ENCODE measurements at regions not wholly inside any gene's neighbourhood (a gene's known extent, or its start where the extent isn't known, plus 50 kb on each side); places are given as distances from the start of the nearest gene placed in this dataset.

GRCh38 chr2:123091471-123091870, 933.6 kb upstream of the CNTNAP5 start:
- Mint-ChIP-seq H3K9me3 (peaks cover 10% of the 10 kb centered on the region), H3K27me3 (ENCODE audit: insufficient read depth) (no peaks in the 10 kb centered on the region), H3K27ac (no peak overlapping the region), H3K4me3 (no peak overlapping the region), H3K4me1 (ENCODE audit: low read depth) (no peaks in the 10 kb centered on the region), H3K36me3 (ENCODE audit: low read depth) (no peaks in the 10 kb centered on the region)
- intact Hi-C loops (cut with micrococcal nuclease): no loop called here
- DNase-seq (ENCODE audit: low spot score): no peak

- Mint-ChIP-seq H3K4me1 (ENCODE audit: low read depth) (no peaks in the 10 kb centered on the region), H3K27ac (no peak overlapping the region), H3K27me3 (ENCODE audit: insufficient read depth) (no peaks in the 10 kb centered on the region), H3K36me3 (ENCODE audit: low read depth) (no peaks in the 10 kb centered on the region), H3K4me3 (no peak overlapping the region), H3K9me3 (peaks cover 10% of the 10 kb centered on the region)
- intact Hi-C loops (cut with micrococcal nuclease): no loop called here
- DNase-seq (ENCODE audit: low spot score): no peak
Measured at GRCh38 chr2:123093199-123093598, 931.9 kb upstream of the CNTNAP5 start.

- Mint-ChIP-seq H3K4me1 (ENCODE audit: low read depth) (no peaks in the 10 kb centered on the region), H3K27me3 (ENCODE audit: insufficient read depth) (no peaks in the 10 kb centered on the region), H3K9me3 (peaks cover 9% of the 10 kb centered on the region), H3K4me3 (no peak overlapping the region), H3K36me3 (ENCODE audit: low read depth) (no peaks in the 10 kb centered on the region), H3K27ac (no peak overlapping the region)
- intact Hi-C loops (cut with micrococcal nuclease): no loop called here
- DNase-seq (ENCODE audit: low spot score): no peak
Measured at GRCh38 chr2:123095219-123095835, 929.8 kb upstream of the CNTNAP5 start.

GRCh38 chr2:123098619-123099018, 926.5 kb upstream of the CNTNAP5 start:
- peaks cover 9% of the 10 kb centered on the region for H3K9me3 Mint-ChIP-seq
- no peaks in the 10 kb centered on the region for H3K36me3 Mint-ChIP-seq (ENCODE audit: low read depth)
- H3K4me3 Mint-ChIP-seq: no peak overlapping the region
- H3K4me1 Mint-ChIP-seq (ENCODE audit: low read depth): no peaks in the 10 kb centered on the region
- no peaks in the 10 kb centered on the region for H3K27me3 Mint-ChIP-seq (ENCODE audit: insufficient read depth)
- intact Hi-C loops (cut with micrococcal nuclease): no loop called here
- no peak for DNase-seq (ENCODE audit: low spot score)
- no peak overlapping the region for H3K27ac Mint-ChIP-seq

- Mint-ChIP-seq H3K36me3 (ENCODE audit: low read depth) (no peaks in the 10 kb centered on the region), H3K27me3 (ENCODE audit: insufficient read depth) (no peaks in the 10 kb centered on the region), H3K9me3 (peaks cover 6% of the 10 kb centered on the region), H3K4me3 (no peak overlapping the region), H3K27ac (no peak overlapping the region), H3K4me1 (ENCODE audit: low read depth) (no peaks in the 10 kb centered on the region)
- intact Hi-C loops (cut with micrococcal nuclease): no loop called here
- no peak for DNase-seq (ENCODE audit: low spot score)
Measured at GRCh38 chr2:123101434-123101833, 923.7 kb upstream of the CNTNAP5 start.

GRCh38 chr2:123103902-123104301, 921.2 kb upstream of the CNTNAP5 start:
- Mint-ChIP-seq H3K27ac (no peak overlapping the region), H3K36me3 (ENCODE audit: low read depth) (no peaks in the 10 kb centered on the region), H3K27me3 (ENCODE audit: insufficient read depth) (no peaks in the 10 kb centered on the region), H3K4me1 (ENCODE audit: low read depth) (no peaks in the 10 kb centered on the region), H3K9me3 (peaks cover 15% of the 10 kb centered on the region), H3K4me3 (no peak overlapping the region)
- intact Hi-C loops (cut with micrococcal nuclease): no loop called here
- DNase-seq (ENCODE audit: low spot score): no peak

- no peak for DNase-seq (ENCODE audit: low spot score)
- peaks cover 37% of the 10 kb centered on the region for H3K9me3 Mint-ChIP-seq
- intact Hi-C loops (cut with micrococcal nuclease): no loop called here
Measured at GRCh38 chr2:123116595-123116994, 908.5 kb upstream of the CNTNAP5 start.

GRCh38 chr2:123127236-123127635, 897.9 kb upstream of the CNTNAP5 start:
- no peaks in the 10 kb centered on the region for H3K27me3 Mint-ChIP-seq (ENCODE audit: insufficient read depth)
- no peaks in the 10 kb centered on the region for H3K36me3 Mint-ChIP-seq (ENCODE audit: low read depth)
- intact Hi-C loops (cut with micrococcal nuclease): no loop called here

More at GRCh38 chr2:123116595-123116994, 908.5 kb upstream of the CNTNAP5 start:
- no peaks in the 10 kb centered on the region for H3K36me3 Mint-ChIP-seq (ENCODE audit: low read depth)
- no peak overlapping the region for H3K27ac Mint-ChIP-seq
- H3K4me1 Mint-ChIP-seq (ENCODE audit: low read depth): no peaks in the 10 kb centered on the region
- H3K4me3 Mint-ChIP-seq: no peak overlapping the region
- no peaks in the 10 kb centered on the region for H3K27me3 Mint-ChIP-seq (ENCODE audit: insufficient read depth)

GRCh38 chr2:123128951-123129350, 896.1 kb upstream of the CNTNAP5 start:
- no peaks in the 10 kb centered on the region for H3K27me3 Mint-ChIP-seq (ENCODE audit: insufficient read depth)
- H3K9me3 Mint-ChIP-seq: peaks cover 22% of the 10 kb centered on the region
- H3K27ac Mint-ChIP-seq: no peak overlapping the region
- H3K36me3 Mint-ChIP-seq (ENCODE audit: low read depth): no peaks in the 10 kb centered on the region
- DNase-seq (ENCODE audit: low spot score): no peak
- intact Hi-C loops (cut with micrococcal nuclease): no loop called here
- no peaks in the 10 kb centered on the region for H3K4me1 Mint-ChIP-seq (ENCODE audit: low read depth)
- H3K4me3 Mint-ChIP-seq: no peak overlapping the region

More at GRCh38 chr2:123127236-123127635, 897.9 kb upstream of the CNTNAP5 start:
- DNase-seq (ENCODE audit: low spot score): no peak
- peaks cover 15% of the 10 kb centered on the region for H3K9me3 Mint-ChIP-seq
- no peak overlapping the region for H3K27ac Mint-ChIP-seq
- no peak overlapping the region for H3K4me3 Mint-ChIP-seq
- H3K4me1 Mint-ChIP-seq (ENCODE audit: low read depth): no peaks in the 10 kb centered on the region

- DNase-seq (ENCODE audit: low spot score): no peak
- H3K4me1 Mint-ChIP-seq (ENCODE audit: low read depth): no peaks in the 10 kb centered on the region
- no peak overlapping the region for H3K27ac Mint-ChIP-seq
- peaks cover 18% of the 10 kb centered on the region for H3K9me3 Mint-ChIP-seq
- H3K27me3 Mint-ChIP-seq (ENCODE audit: insufficient read depth): no peaks in the 10 kb centered on the region
- intact Hi-C loops (cut with micrococcal nuclease): no loop called here
- no peak overlapping the region for H3K4me3 Mint-ChIP-seq
- no peaks in the 10 kb centered on the region for H3K36me3 Mint-ChIP-seq (ENCODE audit: low read depth)
Measured at GRCh38 chr2:123136419-123136818, 888.7 kb upstream of the CNTNAP5 start.

- intact Hi-C loops (cut with micrococcal nuclease): no loop called here
- H3K36me3 Mint-ChIP-seq (ENCODE audit: low read depth): no peaks in the 10 kb centered on the region
- H3K4me1 Mint-ChIP-seq (ENCODE audit: low read depth): no peaks in the 10 kb centered on the region
- no peaks in the 10 kb centered on the region for H3K27me3 Mint-ChIP-seq (ENCODE audit: insufficient read depth)
- H3K9me3 Mint-ChIP-seq: peaks cover 12% of the 10 kb centered on the region
- no peak overlapping the region for H3K27ac Mint-ChIP-seq
- DNase-seq (ENCODE audit: low spot score): no peak
- H3K4me3 Mint-ChIP-seq: no peak overlapping the region
Measured at GRCh38 chr2:123144082-123144481, 881.0 kb upstream of the CNTNAP5 start.

GRCh38 chr2:123153041-123153440, 872.0 kb upstream of the CNTNAP5 start:
- no peaks in the 10 kb centered on the region for H3K9me3 Mint-ChIP-seq
- intact Hi-C loops (cut with micrococcal nuclease): no loop called here
- H3K27ac Mint-ChIP-seq: no peak overlapping the region
- no peaks in the 10 kb centered on the region for H3K27me3 Mint-ChIP-seq (ENCODE audit: insufficient read depth)
- no peaks in the 10 kb centered on the region for H3K4me1 Mint-ChIP-seq (ENCODE audit: low read depth)
- H3K36me3 Mint-ChIP-seq (ENCODE audit: low read depth): no peaks in the 10 kb centered on the region
- no peak for DNase-seq (ENCODE audit: low spot score)
- no peak overlapping the region for H3K4me3 Mint-ChIP-seq

GRCh38 chr2:123154195-123154594, 870.9 kb upstream of the CNTNAP5 start:
- Mint-ChIP-seq H3K9me3 (no peaks in the 10 kb centered on the region), H3K27ac (no peak overlapping the region), H3K36me3 (ENCODE audit: low read depth) (no peaks in the 10 kb centered on the region), H3K4me3 (no peak overlapping the region), H3K4me1 (ENCODE audit: low read depth) (no peaks in the 10 kb centered on the region), H3K27me3 (ENCODE audit: insufficient read depth) (no peaks in the 10 kb centered on the region)
- no peak for DNase-seq (ENCODE audit: low spot score)
- intact Hi-C loops (cut with micrococcal nuclease): no loop called here

GRCh38 chr2:123157016-123157415, 868.1 kb upstream of the CNTNAP5 start:
- intact Hi-C loops (cut with micrococcal nuclease): no loop called here
- no peaks in the 10 kb centered on the region for H3K4me1 Mint-ChIP-seq (ENCODE audit: low read depth)
- H3K27ac Mint-ChIP-seq: no peak overlapping the region
- no peak for DNase-seq (ENCODE audit: low spot score)
- no peaks in the 10 kb centered on the region for H3K27me3 Mint-ChIP-seq (ENCODE audit: insufficient read depth)
- H3K9me3 Mint-ChIP-seq: no peaks in the 10 kb centered on the region
- H3K4me3 Mint-ChIP-seq: no peak overlapping the region
- no peaks in the 10 kb centered on the region for H3K36me3 Mint-ChIP-seq (ENCODE audit: low read depth)
